Trophoblast cell (in vitro differentiated cells and primary cell): ENCODE measurements at regions not wholly inside any gene's neighbourhood (a gene's known extent, or its start where the extent isn't known, plus 50 kb on each side); places are given as distances from the start of the nearest gene placed in this dataset.
A peak's percentile ranks its signal among the peaks of the same experiment; 100 is the strongest.
"Not testable (repeated sequence)": the region's sequence is repeated elsewhere in the genome, so short reads cannot be mapped to it uniquely, and the experiment has no call there.

Experiments used
- DNase-seq, 2 donors: peaks; one replicate each; pipeline ENCODE4 v3.0.0-alpha.2; 2016
- H2AFZ ChIP-seq: 2 replicates; pipeline ENCODE4 v1.6.1; 2013; ENCODE audit warnings: low read length, moderate library complexity, mild to moderate bottlenecking; ENCODE audit not compliant: insufficient read depth, poor library complexity
- H2AK5ac ChIP-seq: 2 replicates; pipeline ENCODE4 v1.6.1; 2013; ENCODE audit warnings: mild to moderate bottlenecking, low read length
- H2BK120ac ChIP-seq: 2 replicates; pipeline ENCODE4 v1.6.1; 2013; ENCODE audit warnings: low read length, mild to moderate bottlenecking, moderate library complexity; ENCODE audit not compliant: insufficient read depth, poor library complexity
- H2BK12ac ChIP-seq: 2 replicates; pipeline ENCODE4 v1.6.1; 2013; ENCODE audit warnings: mild to moderate bottlenecking, low read length, moderate library complexity
- H2BK5ac ChIP-seq: 2 replicates; pipeline ENCODE4 v1.6.1; 2013; ENCODE audit warnings: low read length, low read depth, moderate library complexity, mild to moderate bottlenecking; ENCODE audit not compliant: poor library complexity
- H3K14ac ChIP-seq: 2 replicates; pipeline ENCODE4 v1.6.1; 2013; ENCODE audit warnings: mild to moderate bottlenecking, low read length
- H3K18ac ChIP-seq: 2 replicates; pipeline ENCODE4 v1.6.1; 2013; ENCODE audit warnings: mild to moderate bottlenecking, low read length
- H3K23ac ChIP-seq: 2 replicates; pipeline ENCODE4 v1.6.1; 2013; ENCODE audit warnings: low read length
- H3K27ac ChIP-seq: 2 replicates; pipeline ENCODE4 v1.5.1; 2013; ENCODE audit warnings: low read depth, mild to moderate bottlenecking, inconsistent platforms, low read length, moderate library complexity
- H3K27me3 ChIP-seq: 2 replicates; pipeline ENCODE4 v1.6.1; 2013; ENCODE audit warnings: inconsistent platforms, mild to moderate bottlenecking, low read length, moderate library complexity; ENCODE audit not compliant: insufficient read depth
- H3K36me3 ChIP-seq, 2 experiments: 1 replicate in 1 of 2; 2 replicates in 1 of 2; pipeline ENCODE4 v1.6.1; 2013; ENCODE audit warnings: low read length in 2 of 2, mild to moderate bottlenecking in 2 of 2, moderate library complexity in 1 of 2; ENCODE audit not compliant: insufficient read depth in 2 of 2, control insufficient read depth in 1 of 2
- H3K4ac ChIP-seq: 2 replicates; pipeline ENCODE4 v1.6.1; 2013; ENCODE audit warnings: low read depth, mild to moderate bottlenecking, low read length, moderate library complexity
- H3K4me1 ChIP-seq, 2 experiments: 1 replicate in 1 of 2; 2 replicates in 1 of 2; pipeline ENCODE4 v1.6.1; 2013; ENCODE audit warnings: low read length in 2 of 2, mild to moderate bottlenecking in 2 of 2, moderate library complexity in 1 of 2; ENCODE audit not compliant: insufficient read depth in 2 of 2, control insufficient read depth in 1 of 2
- H3K4me2 ChIP-seq: 2 replicates; pipeline ENCODE4 v1.6.1; 2013; ENCODE audit warnings: inconsistent platforms, mild to moderate bottlenecking, low read length, moderate library complexity
- H3K4me3 ChIP-seq: 2 replicates; pipeline ENCODE4 v1.5.1; 2013; ENCODE audit warnings: mild to moderate bottlenecking, low read depth, low read length, inconsistent platforms
- H3K79me1 ChIP-seq: one replicate; pipeline ENCODE4 v1.6.1; 2013; ENCODE audit warnings: low read length
- H3K79me2 ChIP-seq: 2 replicates; pipeline ENCODE4 v1.6.1; 2013; ENCODE audit warnings: low read length, mild to moderate bottlenecking; ENCODE audit not compliant: control insufficient read depth, insufficient read depth, poor library complexity
- H3K9ac ChIP-seq: 2 replicates; pipeline ENCODE4 v1.6.1; 2013; ENCODE audit warnings: mild to moderate bottlenecking, low read length
- H3K9me3 ChIP-seq: 2 replicates; pipeline ENCODE4 v1.6.1; 2013; ENCODE audit warnings: low read depth, mild to moderate bottlenecking, control low read depth, inconsistent platforms, low read length; ENCODE audit not compliant: insufficient read depth
- H4K12ac ChIP-seq: 2 replicates; pipeline ENCODE4 v1.6.1; 2013; ENCODE audit warnings: low read depth, mild to moderate bottlenecking, low read length, moderate library complexity
- H4K8ac ChIP-seq: 2 replicates; pipeline ENCODE4 v1.6.1; 2013; ENCODE audit warnings: low read depth, mild to moderate bottlenecking, low read length, moderate library complexity
- H4K91ac ChIP-seq: one replicate; pipeline ENCODE4 v1.6.1; 2013; ENCODE audit warnings: low read depth, mild to moderate bottlenecking, low read length, moderate library complexity
- WGBS: extraction: QIAGEN DNeasy Blood & Tissue Kit; methylation state at CpG from one replicate; pipeline ENCODE4 v1.1.7; 2013; ENCODE audit warnings: missing lambda C conversion rate; ENCODE audit not compliant: insufficient read length, insufficient coverage; ENCODE audit errors: extremely low coverage; 5-methylcytosine and 5-hydroxymethylcytosine counted together

GRCh38 chr7:69070476-69070875 is 527.8 kb upstream of the AUTS2 start:
- H3K4me2 ChIP-seq: no peak overlapping the region
- peak; percentile 36 to 51 for DNase-seq
- no peak overlapping the region for H2BK120ac ChIP-seq
- WGBS: no CpG with 5 or more reads among the region's 3 CpGs
- H3K4ac ChIP-seq: no peak overlapping the region
- no peak overlapping the region for H3K14ac ChIP-seq
- no peaks in the 10 kb centered on the region for H3K36me3 ChIP-seq
- no peaks in the 10 kb centered on the region for H3K27me3 ChIP-seq
- H2AFZ ChIP-seq: no peak overlapping the region
- H2BK12ac ChIP-seq: no peak overlapping the region
- no peak overlapping the region for H3K4me3 ChIP-seq
- no peak overlapping the region for H4K8ac ChIP-seq
- H3K9ac ChIP-seq: no peak overlapping the region
- H3K79me2 ChIP-seq: no peaks in the 10 kb centered on the region
- no peak overlapping the region for H3K27ac ChIP-seq
- no peak overlapping the region for H2BK5ac ChIP-seq
- H3K4me1 ChIP-seq: no peaks in the 10 kb centered on the region
- no peak overlapping the region for H3K23ac ChIP-seq
- H4K91ac ChIP-seq: no peak overlapping the region
- H3K79me1 ChIP-seq: no peaks in the 10 kb centered on the region
- no peak overlapping the region for H2AK5ac ChIP-seq
- H4K12ac ChIP-seq: no peak overlapping the region
- H3K18ac ChIP-seq: no peak overlapping the region
- peaks cover 2% of the 10 kb centered on the region for H3K9me3 ChIP-seq

- Histone ChIP-seq H3K4me3 (no peak overlapping the region), H2BK12ac (no peak overlapping the region), H3K18ac (no peak overlapping the region), H2BK5ac (no peak overlapping the region), H3K4me2 (no peak overlapping the region), H3K27me3 (no peaks in the 10 kb centered on the region), H3K4ac (no peak overlapping the region), H4K8ac (no peak overlapping the region), H4K91ac (no peak overlapping the region), H3K14ac (no peak overlapping the region), H3K79me2 (no peaks in the 10 kb centered on the region), H3K9ac (no peak overlapping the region), H2AFZ (no peak overlapping the region), H3K27ac (no peak overlapping the region), H3K9me3 (no peaks in the 10 kb centered on the region), H3K79me1 (no peaks in the 10 kb centered on the region), H3K4me1 (no peaks in the 10 kb centered on the region), H3K23ac (no peak overlapping the region), H3K36me3 (no peaks in the 10 kb centered on the region), H2AK5ac (no peak overlapping the region), H4K12ac (no peak overlapping the region), H2BK120ac (no peak overlapping the region)
- no CpG with 5 or more reads among the region's 4 CpGs for WGBS
- no peak for DNase-seq
Observed at GRCh38 chr7:69076566-69076965, 521.7 kb upstream of the AUTS2 start.

DNA sequence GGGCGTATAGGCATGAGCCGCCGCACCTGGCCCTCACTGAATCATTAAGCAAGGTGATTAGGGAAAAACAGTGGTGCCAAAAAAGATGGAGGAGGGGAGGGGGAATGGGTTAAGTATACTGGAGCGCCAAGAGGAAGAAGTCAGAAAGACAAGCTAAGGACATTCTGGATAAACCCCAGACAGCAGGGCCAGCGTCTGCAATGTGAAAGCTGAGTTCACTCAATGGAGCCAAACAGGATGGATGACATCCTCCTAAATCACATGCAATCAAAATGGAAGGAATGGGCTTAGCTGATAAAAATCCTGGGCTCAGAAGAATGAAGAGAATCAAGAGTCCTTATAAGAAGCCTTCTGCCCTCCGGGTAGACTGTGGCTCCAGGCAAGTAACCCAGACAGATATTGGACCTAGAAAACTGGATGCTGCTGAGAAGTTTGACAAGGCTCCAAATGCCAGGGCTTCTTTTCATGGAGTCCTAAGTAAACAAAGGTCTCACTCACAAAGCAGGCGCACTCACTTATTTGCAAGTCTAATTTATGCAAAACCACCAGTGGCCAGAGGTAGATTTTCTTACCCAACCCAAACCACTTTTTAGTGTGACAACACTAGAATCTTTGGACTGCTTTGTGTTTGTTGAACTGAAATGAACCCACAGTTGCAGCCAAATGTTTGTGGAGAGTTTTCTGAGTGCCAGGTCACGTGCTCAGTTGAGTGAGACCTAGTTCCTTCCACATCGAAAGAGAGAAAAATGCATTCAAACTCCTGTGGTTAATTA is 519.1 kb upstream of the AUTS2 start:
- Histone ChIP-seq H2BK12ac (no peak overlapping the region), H4K8ac (no peak overlapping the region), H3K14ac (no peak overlapping the region), H3K27me3 (no peaks in the 10 kb centered on the region), H3K9me3 (no peaks in the 10 kb centered on the region), H3K4me3 (no peak overlapping the region), H3K79me2 (no peaks in the 10 kb centered on the region), H2AFZ (no peak overlapping the region), H2AK5ac (no peak overlapping the region), H3K23ac (no peak overlapping the region), H3K36me3 (no peaks in the 10 kb centered on the region), H3K79me1 (no peaks in the 10 kb centered on the region), H3K4me2 (no peak overlapping the region), H2BK120ac (no peak overlapping the region), H4K91ac (no peak overlapping the region), H3K18ac (no peak overlapping the region), H2BK5ac (no peak overlapping the region), H3K27ac (no peak overlapping the region), H3K9ac (no peak overlapping the region), H3K4me1 (no peaks in the 10 kb centered on the region), H4K12ac (no peak overlapping the region), H3K4ac (no peak overlapping the region)
- DNase-seq: peak; percentile 80 to 90
- WGBS: no CpG with 5 or more reads among the region's 9 CpGs

DNA sequence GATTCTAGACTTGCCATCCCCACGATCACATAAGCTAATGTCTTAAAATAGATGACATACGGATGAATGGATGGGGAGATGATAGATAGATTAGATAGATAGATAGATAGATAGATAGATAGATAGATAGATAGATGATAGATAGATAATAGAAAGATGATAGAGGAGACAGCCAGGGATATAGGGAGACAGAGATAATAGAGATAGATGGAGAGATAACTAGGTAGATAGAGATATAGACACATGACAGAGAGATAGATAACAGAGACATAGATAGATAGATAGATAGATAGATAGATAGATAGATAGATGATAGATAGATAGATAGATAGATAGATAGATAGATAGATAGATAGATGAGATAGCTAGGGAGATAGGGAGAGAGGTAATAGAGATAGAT is 511.0 kb upstream of the AUTS2 start:
- not testable (repeated sequence) for H3K18ac ChIP-seq, H2AK5ac ChIP-seq, H3K4ac ChIP-seq, H3K27ac ChIP-seq, H3K27me3 ChIP-seq, H3K9me3 ChIP-seq, H3K9ac ChIP-seq, H3K79me2 ChIP-seq, H2AFZ ChIP-seq, H2BK12ac ChIP-seq, H4K91ac ChIP-seq, H3K36me3 ChIP-seq, H3K23ac ChIP-seq, H3K79me1 ChIP-seq, H3K4me1 ChIP-seq, H3K14ac ChIP-seq, H4K8ac ChIP-seq, H3K4me3 ChIP-seq, H4K12ac ChIP-seq, H2BK5ac ChIP-seq, H3K4me2 ChIP-seq, H2BK120ac ChIP-seq
- 100% methylated on average over 1 of the region's 2 CpGs for WGBS
- peak in 1 of 2 donors; percentile 12 for DNase-seq
